Right renal cortex interstitium (tissue), 3 donors: ENCODE measurements at regions not wholly inside any gene's neighbourhood (a gene's known extent, or its start where the extent isn't known, plus 50 kb on each side); places are given as distances from the start of the nearest gene placed in this dataset.
"Not testable (repeated sequence)": the region's sequence is repeated elsewhere in the genome, so short reads cannot be mapped to it uniquely, and the experiment has no call there.

ENCODE experiments used
- DNase-seq, 3 donors: peaks; one replicate each; pipeline ENCODE4 v3.0.0-alpha.2; 2013; ENCODE audit warnings: low read depth in 3 of 3, low spot score in 2 of 3

- not testable (repeated sequence) for DNase-seq
Measured at GRCh38 chr2:91497129-91498064, 2805.9 kb downstream of the RPIA start.

- not testable (repeated sequence) for DNase-seq
Measured at GRCh38 chr2:91498065-91498449, 2806.6 kb downstream of the RPIA start.

- DNase-seq: not testable (repeated sequence)
Measured at GRCh38 chr2:91498513-91499250, 2807.2 kb downstream of the RPIA start.

GRCh38 chr2:91499431-91500050, 2808.1 kb downstream of the RPIA start:
- not testable (repeated sequence) for DNase-seq

- DNase-seq: not testable (repeated sequence)
Measured at GRCh38 chr2:91500246-91500977, 2808.9 kb downstream of the RPIA start.

GRCh38 chr2:91500978-91501310, 2809.5 kb downstream of the RPIA start:
- not testable (repeated sequence) for DNase-seq

GRCh38 chr2:91501481-91502080, 2810.1 kb downstream of the RPIA start:
- DNase-seq: not testable (repeated sequence)

- DNase-seq: not testable (repeated sequence)
Measured at GRCh38 chr2:91503572-91503958, 2812.1 kb downstream of the RPIA start.

GRCh38 chr2:91503959-91504741, 2812.7 kb downstream of the RPIA start:
- DNase-seq: not testable (repeated sequence)

- DNase-seq: not testable (repeated sequence)
Measured at GRCh38 chr2:91508816-91509215, 2817.3 kb downstream of the RPIA start.

- DNase-seq: not testable (repeated sequence)
Measured at GRCh38 chr2:91509276-91509675, 2817.8 kb downstream of the RPIA start.

GRCh38 chr2:91511166-91511565, 2819.7 kb downstream of the RPIA start:
- DNase-seq: not testable (repeated sequence)

GRCh38 chr2:91515966-91516365, 2824.5 kb downstream of the RPIA start:
- DNase-seq: not testable (repeated sequence)

GRCh38 chr2:91516669-91517068, 2825.2 kb downstream of the RPIA start:
- not testable (repeated sequence) for DNase-seq

- not testable (repeated sequence) for DNase-seq
Measured at GRCh38 chr2:91517846-91518245, 2826.4 kb downstream of the RPIA start.

- DNase-seq: not testable (repeated sequence)
Measured at GRCh38 chr2:91518361-91518981, 2827.0 kb downstream of the RPIA start.

GRCh38 chr2:91519359-91519758, 2827.9 kb downstream of the RPIA start:
- not testable (repeated sequence) for DNase-seq

- DNase-seq: not testable (repeated sequence)
Measured at GRCh38 chr2:91519914-91520313, 2828.4 kb downstream of the RPIA start.

GRCh38 chr2:91520523-91520922, 2829.1 kb downstream of the RPIA start:
- not testable (repeated sequence) for DNase-seq
